Naive B cell (primary cell): ENCODE measurements at regions not wholly inside any gene's neighbourhood (a gene's known extent, or its start where the extent isn't known, plus 50 kb on each side); places are given as distances from the start of the nearest gene placed in this dataset.

Experiments
- ATAC-seq, 2 donors: fragments of 150-1000 bp; cut with Tn5 transposase; 2 replicates each; pipeline ENCODE4 v1.10.0; 2021; ENCODE audit warnings: low read depth in 2 of 2, mild to moderate bottlenecking in 2 of 2, moderate library complexity in 2 of 2
- DNase-seq: peaks from one replicate; pipeline ENCODE4 v3.0.0; 2022
- H3K27ac Mint-ChIP-seq, 6 donors: one replicate each; pipeline ENCODE4 v1.8.0; 2020 to 2022; ENCODE audit warnings: mild to moderate bottlenecking in 6 of 6, mixed read lengths in 6 of 6, moderate library complexity in 5 of 6, inconsistent platforms in 2 of 6
- H3K27me3 Mint-ChIP-seq, 3 donors: one replicate each; pipeline ENCODE4 v1.8.0; 2021 to 2022; ENCODE audit warnings: mixed read lengths in 3 of 3, mild to moderate bottlenecking in 1 of 3
- H3K36me3 Mint-ChIP-seq, 2 donors: one replicate each; pipeline ENCODE4 v1.8.0; 2020 to 2022; ENCODE audit warnings: mixed read lengths in 2 of 2, inconsistent platforms in 1 of 2, mild to moderate bottlenecking in 1 of 2
- H3K4me1 Mint-ChIP-seq, 3 donors: one replicate each; pipeline ENCODE4 v1.8.0; 2020 to 2022; ENCODE audit warnings: mixed read lengths in 3 of 3, inconsistent platforms in 1 of 3, mild to moderate bottlenecking in 1 of 3, moderate library complexity in 1 of 3
- H3K4me3 Mint-ChIP-seq, 8 donors: one replicate each; pipeline ENCODE4 v1.8.0; 2020 to 2022; ENCODE audit warnings: mild to moderate bottlenecking in 8 of 8, mixed read lengths in 8 of 8, moderate library complexity in 8 of 8, inconsistent platforms in 2 of 8
- H3K9me3 Mint-ChIP-seq, 7 donors: one replicate each; pipeline ENCODE4 v1.8.0; 2020 to 2022; ENCODE audit warnings: mixed read lengths in 7 of 7, mild to moderate bottlenecking in 5 of 7, inconsistent platforms in 2 of 7, moderate library complexity in 1 of 7

DNA sequence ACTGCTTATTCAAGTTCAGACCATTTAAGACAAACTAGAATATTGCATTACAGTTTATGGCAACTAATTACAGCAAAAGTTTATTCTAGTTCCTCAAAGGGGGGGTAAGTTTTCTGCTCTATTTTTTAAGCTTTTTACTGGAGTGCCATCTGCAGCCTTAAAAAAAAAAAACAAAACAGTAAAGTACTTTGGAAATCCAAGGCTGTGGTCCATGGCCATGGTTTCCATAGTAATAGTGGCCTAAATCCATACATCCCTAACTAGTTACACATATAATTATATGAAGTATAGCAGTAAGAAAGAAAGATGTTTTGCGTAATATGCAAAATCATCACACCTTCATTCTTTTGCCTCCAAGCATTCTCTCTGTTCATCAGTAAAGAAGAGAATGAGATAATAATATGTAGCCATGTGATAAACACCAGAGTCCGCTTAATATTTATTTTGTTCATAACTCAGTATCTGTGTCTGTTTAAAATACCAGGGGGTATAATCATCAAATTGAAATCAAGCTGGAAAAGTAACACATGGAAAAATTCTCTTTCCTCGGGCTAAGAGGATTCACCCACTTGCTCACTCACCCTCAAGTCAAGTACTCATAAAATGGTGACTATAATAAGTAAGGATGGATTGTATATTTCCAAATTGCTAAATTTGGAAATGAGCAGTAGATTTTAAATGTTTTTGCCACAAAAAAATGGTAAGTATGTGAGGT is 301.1 kb upstream of the RND3 start:
- peaks cover 0 to 12% (median 0%) of the 10 kb centered on the region in 7 donors for H3K9me3 Mint-ChIP-seq
- no peak overlapping the region for H3K4me3 Mint-ChIP-seq
- ATAC-seq: no peak
- H3K4me1 Mint-ChIP-seq: no peaks in the 10 kb centered on the region
- no peak overlapping the region for H3K27ac Mint-ChIP-seq
- H3K27me3 Mint-ChIP-seq: no peaks in the 10 kb centered on the region
- DNase-seq: no peak
- no peaks in the 10 kb centered on the region for H3K36me3 Mint-ChIP-seq

DNA sequence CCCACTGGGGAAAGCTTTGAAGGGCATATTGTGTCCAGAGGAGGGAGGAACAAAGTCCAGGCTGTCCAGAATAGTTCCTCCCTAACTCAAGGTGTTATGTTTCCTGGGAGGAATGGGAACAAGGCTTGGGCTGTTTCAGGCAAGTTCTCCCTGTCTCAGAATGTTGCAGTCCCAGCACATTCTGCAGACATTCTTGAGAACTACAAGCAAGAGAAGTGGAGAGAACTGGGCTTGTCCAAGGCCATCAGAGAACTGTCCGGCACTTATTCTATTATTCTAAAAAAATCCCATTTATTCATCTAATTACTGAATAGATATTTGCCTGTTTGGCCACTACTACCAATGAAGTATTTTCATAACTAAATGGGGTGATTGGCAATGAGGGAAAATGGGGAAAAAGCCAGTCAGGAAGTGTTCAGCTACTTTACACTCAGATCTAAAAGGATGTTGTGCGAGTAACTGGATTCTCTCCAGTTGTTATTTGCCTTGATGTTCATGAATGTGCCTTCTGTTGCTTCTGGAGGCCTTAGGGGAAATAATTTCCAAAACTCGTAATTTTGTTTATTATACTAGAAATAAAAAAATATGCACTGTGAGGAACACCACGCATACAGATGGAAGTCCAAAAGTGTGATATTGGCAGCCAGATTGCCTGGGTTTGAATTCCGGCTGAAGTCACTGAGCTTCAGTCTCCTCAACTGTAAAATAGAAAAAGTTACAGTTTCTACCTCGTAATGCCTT is 300.1 kb upstream of the RND3 start:
- H3K36me3 Mint-ChIP-seq: no peaks in the 10 kb centered on the region
- DNase-seq (no peak), ATAC-seq (no peak)
- no peak overlapping the region for H3K4me3 Mint-ChIP-seq
- H3K27me3 Mint-ChIP-seq: no peaks in the 10 kb centered on the region
- peaks cover 0 to 12% (median 0%) of the 10 kb centered on the region in 7 donors for H3K9me3 Mint-ChIP-seq
- no peaks in the 10 kb centered on the region for H3K4me1 Mint-ChIP-seq
- no peak overlapping the region for H3K27ac Mint-ChIP-seq

DNA sequence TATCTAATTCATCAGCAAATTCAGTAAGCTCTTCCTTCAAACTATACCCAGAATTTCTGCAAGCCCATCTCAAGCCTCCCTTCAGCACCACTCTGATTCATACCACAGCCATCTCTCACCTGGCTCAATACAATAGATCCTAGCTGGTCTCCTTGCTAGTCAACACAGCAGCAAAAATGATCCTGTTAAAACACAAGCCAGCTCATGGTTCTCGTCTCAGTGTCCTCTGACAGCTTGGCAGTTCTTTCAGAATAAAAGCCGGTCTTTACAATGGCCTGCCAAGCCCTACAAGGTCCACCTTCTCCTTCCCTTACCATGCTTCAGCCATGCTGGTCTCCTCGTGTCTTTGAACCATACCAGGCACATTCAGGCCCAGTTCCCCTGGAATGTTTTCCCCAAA is 296.9 kb upstream of the RND3 start:
- no peak overlapping the region for H3K4me3 Mint-ChIP-seq
- ATAC-seq (no peak), DNase-seq (no peak)

DNA sequence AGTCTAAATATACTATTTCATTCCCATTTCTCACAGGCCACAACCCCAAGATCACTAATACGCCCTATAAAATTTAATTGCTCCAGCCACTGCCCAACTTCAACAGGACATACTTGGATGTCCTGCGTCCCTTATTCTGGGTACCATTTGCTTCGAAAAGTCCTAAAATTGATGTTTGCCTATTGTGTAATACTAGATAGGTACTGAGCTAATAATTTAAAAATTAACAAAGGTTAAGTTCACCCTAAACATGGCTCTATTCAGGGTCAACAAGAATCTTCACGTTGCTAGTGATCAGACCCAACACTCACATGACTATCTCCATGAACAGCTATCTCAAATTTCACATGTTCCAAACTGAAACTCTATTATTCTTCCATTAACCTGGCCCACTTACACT is 296.4 kb upstream of the RND3 start:
- no peak for ATAC-seq
- Mint-ChIP-seq H3K9me3 (peaks cover 0 to 2% (median 0%) of the 10 kb centered on the region in 7 donors), H3K27ac (no peak overlapping the region), H3K27me3 (no peaks in the 10 kb centered on the region), H3K4me3 (no peak overlapping the region), H3K4me1 (no peaks in the 10 kb centered on the region), H3K36me3 (no peaks in the 10 kb centered on the region)
- no peak for DNase-seq

More for the DNA sequence above, 296.9 kb upstream of the RND3 start:
- H3K9me3 Mint-ChIP-seq: peaks cover 0 to 2% (median 0%) of the 10 kb centered on the region in 7 donors
- no peak overlapping the region for H3K27ac Mint-ChIP-seq
- no peaks in the 10 kb centered on the region for H3K27me3 Mint-ChIP-seq
- no peaks in the 10 kb centered on the region for H3K4me1 Mint-ChIP-seq
- no peaks in the 10 kb centered on the region for H3K36me3 Mint-ChIP-seq

DNA sequence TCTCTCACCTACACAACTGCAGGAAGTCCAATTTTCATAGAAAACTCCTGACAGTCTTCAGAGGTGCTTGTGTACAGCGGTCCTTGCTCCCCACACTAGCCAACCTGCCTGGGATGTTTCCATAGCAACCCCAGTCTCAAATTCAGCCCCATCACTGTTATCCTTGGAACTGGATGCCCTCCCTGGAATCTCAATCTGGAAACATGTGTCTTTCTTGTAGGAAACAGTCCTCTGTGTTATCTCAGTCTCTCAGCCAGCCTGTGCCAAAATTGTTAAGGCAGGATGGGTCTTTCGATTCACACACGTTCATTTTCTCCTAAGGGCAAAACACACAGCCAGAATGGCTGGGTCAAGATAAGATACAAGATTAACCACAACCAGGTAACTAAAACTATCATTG is 295.5 kb upstream of the RND3 start:
- ATAC-seq (no peak), DNase-seq (no peak)
- Mint-ChIP-seq H3K9me3 (peaks cover 0 to 2% (median 0%) of the 10 kb centered on the region in 7 donors), H3K27ac (no peak overlapping the region), H3K4me1 (no peaks in the 10 kb centered on the region), H3K27me3 (no peaks in the 10 kb centered on the region), H3K4me3 (no peak overlapping the region), H3K36me3 (no peaks in the 10 kb centered on the region)

DNA sequence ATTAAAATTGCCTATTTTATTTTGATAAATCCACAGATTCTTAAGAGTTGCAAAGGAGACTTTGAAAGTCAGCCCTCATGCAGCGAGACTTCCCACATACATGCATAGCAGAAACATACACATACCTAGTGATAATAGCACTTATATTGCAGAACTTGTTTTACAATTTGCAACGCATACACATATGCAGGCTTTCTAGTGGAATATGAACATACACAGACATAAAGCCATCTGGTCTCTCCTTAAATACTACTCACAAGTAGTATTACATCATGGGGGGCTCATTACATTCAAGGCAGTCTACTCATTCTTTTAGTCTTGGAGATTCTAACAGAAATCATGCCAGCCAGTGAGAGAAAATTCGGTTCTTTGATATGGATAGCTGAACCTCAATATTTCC is 295.1 kb upstream of the RND3 start:
- ATAC-seq (no peak), DNase-seq (no peak)
- H3K27ac Mint-ChIP-seq: no peak overlapping the region
- H3K27me3 Mint-ChIP-seq: no peaks in the 10 kb centered on the region
- H3K36me3 Mint-ChIP-seq: no peaks in the 10 kb centered on the region
- peaks cover 0 to 2% (median 0%) of the 10 kb centered on the region in 7 donors for H3K9me3 Mint-ChIP-seq
- H3K4me1 Mint-ChIP-seq: no peaks in the 10 kb centered on the region
- H3K4me3 Mint-ChIP-seq: no peak overlapping the region

DNA sequence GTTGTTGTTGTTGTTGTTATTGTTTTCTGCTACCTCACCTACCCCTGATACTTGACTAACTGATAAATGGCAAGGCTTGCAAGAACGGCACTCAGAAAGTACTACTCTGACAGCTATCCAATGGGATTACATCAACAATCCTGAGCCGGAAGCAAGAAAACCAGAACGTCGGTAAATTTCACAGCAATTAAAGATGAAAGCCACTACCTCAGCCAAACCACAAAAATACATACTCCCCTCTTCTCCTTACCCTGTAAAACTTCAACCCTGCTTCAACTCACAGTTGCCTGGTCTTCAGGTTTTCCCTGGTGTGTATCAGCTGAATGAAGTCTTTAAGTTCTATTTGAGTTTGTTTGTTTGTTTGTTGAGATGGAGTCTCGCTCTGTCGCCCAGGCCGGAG is 293.7 kb upstream of the RND3 start:
- peaks cover 0 to 2% (median 0%) of the 10 kb centered on the region in 7 donors for H3K9me3 Mint-ChIP-seq
- DNase-seq: no peak
- H3K27me3 Mint-ChIP-seq: no peaks in the 10 kb centered on the region
- no peak for ATAC-seq
- no peaks in the 10 kb centered on the region for H3K4me1 Mint-ChIP-seq
- H3K27ac Mint-ChIP-seq: no peak overlapping the region
- H3K4me3 Mint-ChIP-seq: no peak overlapping the region
- no peaks in the 10 kb centered on the region for H3K36me3 Mint-ChIP-seq

DNA sequence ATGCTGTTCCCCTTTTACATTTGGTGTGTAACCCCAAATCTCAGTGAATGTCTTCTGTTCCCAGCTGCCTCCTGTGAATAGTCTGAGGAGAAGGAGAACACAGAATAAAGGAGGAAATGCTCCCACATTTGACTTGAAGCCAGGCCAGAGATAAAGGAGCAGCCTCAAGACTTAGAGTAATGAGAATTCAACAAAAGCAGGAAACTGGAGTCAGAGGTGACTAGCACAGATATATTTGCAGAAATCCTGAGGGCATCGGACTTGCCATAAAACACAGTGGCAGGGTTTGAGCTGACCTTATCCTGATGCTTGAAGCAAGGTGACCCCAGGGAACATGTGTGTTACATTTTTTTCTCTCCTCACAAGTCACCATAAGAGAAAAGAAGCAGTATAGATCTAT is 291.4 kb upstream of the RND3 start:
- no peaks in the 10 kb centered on the region for H3K36me3 Mint-ChIP-seq
- peaks cover 0 to 8% (median 2%) of the 10 kb centered on the region in 7 donors for H3K9me3 Mint-ChIP-seq
- no peak overlapping the region for H3K27ac Mint-ChIP-seq
- H3K4me1 Mint-ChIP-seq: no peaks in the 10 kb centered on the region
- no peak for DNase-seq
- no peak overlapping the region for H3K4me3 Mint-ChIP-seq
- H3K27me3 Mint-ChIP-seq: no peaks in the 10 kb centered on the region
- ATAC-seq: no peak

DNA sequence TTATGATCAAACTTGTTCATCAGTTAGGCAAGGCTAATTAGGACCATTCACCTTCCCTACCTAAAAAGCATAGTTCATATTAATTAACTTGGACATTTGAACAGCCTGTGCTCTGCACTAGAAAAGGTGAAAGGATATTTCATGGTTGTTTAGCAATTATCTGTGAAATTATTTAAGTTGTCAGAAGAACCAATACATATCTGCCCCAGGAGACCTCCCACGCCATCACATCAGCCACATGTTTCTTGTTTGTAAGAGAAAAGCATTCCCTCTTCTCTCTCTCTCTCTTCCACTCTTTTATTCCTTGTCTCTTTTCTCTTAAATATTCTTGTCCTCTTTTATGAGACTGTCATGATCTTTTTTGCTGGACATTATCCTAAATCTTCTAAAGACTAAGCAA is 282.0 kb upstream of the RND3 start:
- H3K27me3 Mint-ChIP-seq: no peaks in the 10 kb centered on the region
- H3K9me3 Mint-ChIP-seq: peaks cover 0 to 6% (median 2%) of the 10 kb centered on the region in 7 donors
- no peaks in the 10 kb centered on the region for H3K4me1 Mint-ChIP-seq
- H3K36me3 Mint-ChIP-seq: no peaks in the 10 kb centered on the region
- no peak overlapping the region for H3K27ac Mint-ChIP-seq
- no peak for ATAC-seq
- no peak for DNase-seq
- H3K4me3 Mint-ChIP-seq: no peak overlapping the region

DNA sequence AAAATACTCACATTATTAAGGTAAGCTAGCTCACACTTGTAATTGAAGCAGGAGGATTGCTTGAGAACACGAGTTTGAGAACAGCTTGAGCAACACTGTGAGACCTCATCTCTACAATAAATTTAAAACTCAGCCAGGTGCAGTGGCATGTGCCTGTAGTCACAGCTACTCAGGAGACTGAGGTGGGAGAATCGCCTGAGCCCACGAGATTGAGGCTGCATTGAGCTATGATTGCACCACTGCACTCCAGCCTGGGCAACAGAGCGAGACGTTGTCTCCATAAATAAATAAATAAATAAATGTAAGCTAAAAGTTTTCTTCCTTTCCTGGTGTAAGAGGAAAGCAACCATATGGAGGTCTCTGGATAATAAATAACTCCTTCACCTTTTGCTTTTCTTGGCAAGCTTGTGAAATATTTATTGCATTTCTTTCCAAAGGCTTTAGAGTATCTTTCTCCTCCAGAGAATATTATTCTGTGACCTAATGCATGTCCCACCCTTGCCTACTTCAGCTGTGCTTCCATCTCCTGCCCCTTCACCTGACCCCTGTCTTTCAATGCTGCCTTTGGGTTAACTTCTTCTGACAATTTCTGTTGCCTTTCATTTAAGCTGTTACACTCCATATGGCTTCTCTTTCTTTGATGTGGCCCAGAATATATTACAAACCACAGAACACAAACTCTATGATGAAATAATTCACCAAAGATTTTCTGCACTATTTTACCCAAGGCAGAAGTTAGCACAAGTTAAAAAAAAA is 280.7 kb upstream of the RND3 start:
- no peak overlapping the region for H3K4me3 Mint-ChIP-seq
- DNase-seq (no peak), ATAC-seq (no peak)
- H3K4me1 Mint-ChIP-seq: no peaks in the 10 kb centered on the region
- no peaks in the 10 kb centered on the region for H3K36me3 Mint-ChIP-seq
- H3K27me3 Mint-ChIP-seq: no peaks in the 10 kb centered on the region
- peaks cover 0 to 7% (median 0%) of the 10 kb centered on the region in 7 donors for H3K9me3 Mint-ChIP-seq
- H3K27ac Mint-ChIP-seq: no peak overlapping the region

DNA sequence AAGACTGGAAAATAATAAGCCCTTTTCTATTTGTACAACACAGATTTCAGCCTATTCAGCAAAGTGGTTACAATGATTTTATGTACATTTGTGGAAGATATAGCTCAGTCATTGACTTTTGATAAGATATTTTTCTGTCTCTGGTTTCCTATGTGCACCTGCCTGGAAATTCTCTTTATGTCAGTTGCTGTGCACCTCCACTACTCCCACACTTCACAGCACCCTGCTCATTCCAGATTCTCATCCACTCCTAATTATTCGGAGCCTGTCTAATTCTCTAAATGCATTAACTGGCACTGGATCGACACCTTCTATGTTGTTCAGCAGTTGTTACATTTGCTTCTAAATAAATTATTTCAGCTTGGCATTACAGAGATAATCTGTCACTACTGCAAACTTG is 275.1 kb upstream of the RND3 start:
- Mint-ChIP-seq H3K27me3 (no peaks in the 10 kb centered on the region), H3K36me3 (no peaks in the 10 kb centered on the region), H3K9me3 (peaks cover 0 to 11% (median 3%) of the 10 kb centered on the region in 7 donors), H3K4me1 (no peaks in the 10 kb centered on the region), H3K27ac (no peak overlapping the region), H3K4me3 (no peak overlapping the region)
- ATAC-seq (no peak), DNase-seq (no peak)

DNA sequence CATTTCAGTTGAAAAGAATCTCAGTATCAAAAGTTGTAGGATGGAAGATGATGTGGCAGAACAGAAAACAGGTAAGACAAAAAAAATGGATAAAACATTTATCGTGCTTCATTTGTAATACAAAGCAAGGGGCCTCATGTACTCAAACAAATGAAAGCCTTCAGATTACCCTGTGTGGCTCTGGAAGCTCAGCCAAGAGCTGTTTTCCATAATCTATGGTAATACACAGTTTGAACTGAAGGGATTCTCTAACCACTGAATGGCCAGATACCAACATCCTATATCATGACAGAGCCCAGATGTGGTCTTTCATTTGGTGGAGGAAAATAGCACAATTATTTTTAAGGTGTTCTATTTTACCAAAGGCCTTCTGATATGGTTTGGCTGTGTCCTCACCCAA is 272.1 kb upstream of the RND3 start:
- no peak overlapping the region for H3K27ac Mint-ChIP-seq
- no peaks in the 10 kb centered on the region for H3K36me3 Mint-ChIP-seq
- peaks cover 0 to 11% (median 3%) of the 10 kb centered on the region in 7 donors for H3K9me3 Mint-ChIP-seq
- DNase-seq (no peak), ATAC-seq (no peak)
- H3K4me3 Mint-ChIP-seq: no peak overlapping the region
- H3K27me3 Mint-ChIP-seq: no peaks in the 10 kb centered on the region
- H3K4me1 Mint-ChIP-seq: no peaks in the 10 kb centered on the region

DNA sequence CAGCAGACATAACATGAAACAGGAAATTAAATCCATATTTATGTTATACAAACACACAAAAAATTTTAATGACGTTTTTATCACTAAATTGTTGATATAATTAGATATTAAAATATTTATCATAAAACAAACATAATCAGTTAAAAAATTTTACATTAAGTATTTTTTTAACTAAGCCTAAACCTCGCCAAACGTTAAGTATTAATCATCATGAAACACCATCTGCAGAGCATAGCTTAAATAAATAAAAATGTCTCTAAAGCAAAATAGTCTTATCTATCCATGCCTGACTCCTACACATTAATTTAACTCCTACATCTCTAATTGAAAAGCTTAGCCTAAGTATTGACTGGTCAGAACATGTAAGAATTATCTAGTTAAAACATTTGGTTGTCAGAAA is 271.6 kb upstream of the RND3 start:
- DNase-seq (no peak), ATAC-seq (no peak)
- Mint-ChIP-seq H3K27me3 (no peaks in the 10 kb centered on the region), H3K4me3 (no peak overlapping the region), H3K4me1 (no peaks in the 10 kb centered on the region), H3K27ac (no peak overlapping the region), H3K9me3 (peaks cover 0 to 11% (median 1%) of the 10 kb centered on the region in 7 donors), H3K36me3 (no peaks in the 10 kb centered on the region)

DNA sequence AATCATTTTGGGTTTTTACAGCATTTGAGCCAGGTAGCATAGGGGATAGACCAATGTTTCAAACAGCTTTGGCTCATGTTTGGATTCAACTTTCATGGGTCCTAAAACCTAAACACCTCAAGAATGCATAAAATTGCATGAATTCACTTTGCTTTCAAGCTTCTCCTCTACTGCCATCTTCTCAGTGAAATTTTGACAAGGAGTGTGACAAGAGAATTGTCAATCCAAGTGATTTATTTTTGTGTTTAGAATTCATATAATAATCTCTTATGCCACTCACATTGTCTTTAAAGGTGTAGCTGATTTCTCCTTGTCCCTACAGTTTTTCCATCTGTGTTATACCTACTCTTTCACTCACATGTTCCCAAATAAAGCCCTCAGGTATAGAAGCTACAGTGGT is 264.8 kb upstream of the RND3 start:
- Mint-ChIP-seq H3K9me3 (peaks cover 0 to 4% (median 3%) of the 10 kb centered on the region in 7 donors), H3K36me3 (no peaks in the 10 kb centered on the region), H3K27ac (no peak overlapping the region), H3K4me3 (no peak overlapping the region), H3K4me1 (no peaks in the 10 kb centered on the region), H3K27me3 (no peaks in the 10 kb centered on the region)
- ATAC-seq (no peak), DNase-seq (no peak)
